MM.1S (cell line): ENCODE measurements at regions not wholly inside any gene's neighbourhood (a gene's known extent, or its start where the extent isn't known, plus 50 kb on each side); places are given as distances from the start of the nearest gene placed in this dataset.

Experiments
- DNase-seq: peaks from one replicate; pipeline ENCODE4 v3.0.0-alpha.2; 2015
- H2AFZ ChIP-seq: fragments of 300-600 bp; sonication (generic); 2 replicates; pipeline ENCODE4 v1.6.0; 2016; ENCODE audit warnings: antibody characterized with exemption, low read length
- H3F3A ChIP-seq: fragments of 300-600 bp; sonication (generic); 2 replicates; pipeline ENCODE4 v1.6.1; 2016; ENCODE audit warnings: mild to moderate bottlenecking, antibody characterized with exemption, low read length, moderate library complexity, mixed read lengths; ENCODE audit not compliant: insufficient read depth
- H3K27ac ChIP-seq: fragments of 300-600 bp; sonication (generic); 2 replicates; pipeline ENCODE4 v1.5.1; 2016; ENCODE audit warnings: mild to moderate bottlenecking, low read length
- H3K27me3 ChIP-seq: fragments of 300-600 bp; sonication (generic); replicated peaks from 2 replicates; pipeline ENCODE4 v1.6.0; 2016; ENCODE audit warnings: low read length; ENCODE audit not compliant: insufficient read depth
- H3K36me3 ChIP-seq: fragments of 300-600 bp; sonication (generic); replicated peaks from 2 replicates; pipeline ENCODE4 v1.6.1; 2016; ENCODE audit warnings: mild to moderate bottlenecking, low read length, mixed read lengths; ENCODE audit not compliant: insufficient read depth
- H3K4me1 ChIP-seq: fragments of 300-600 bp; sonication (generic); 2 replicates; pipeline ENCODE4 v1.6.1; 2016; ENCODE audit warnings: low read length, mixed read lengths
- H3K4me2 ChIP-seq: fragments of 300-600 bp; sonication (generic); 2 replicates; pipeline ENCODE4 v1.6.0; 2016; ENCODE audit warnings: low read depth, low read length
- H3K4me3 ChIP-seq: fragments of 300-600 bp; sonication (generic); 2 replicates; pipeline ENCODE4 v1.5.1; 2016; ENCODE audit warnings: low read length, mixed read lengths
- H3K79me2 ChIP-seq: fragments of 300-600 bp; sonication (generic); 2 replicates; pipeline ENCODE4 v1.6.1; 2016; ENCODE audit warnings: mixed run types, low read length, mixed read lengths
- H3K9ac ChIP-seq: fragments of 300-600 bp; sonication (generic); 2 replicates; pipeline ENCODE4 v1.6.1; 2016; ENCODE audit warnings: low read length, mixed read lengths
- H3K9me2 ChIP-seq: fragments of 300-600 bp; sonication (generic); replicated peaks from 2 replicates; pipeline ENCODE4 v1.6.1; 2016; ENCODE audit warnings: mild to moderate bottlenecking, low read length, mixed read lengths; ENCODE audit not compliant: insufficient read depth
- H3K9me3 ChIP-seq: fragments of 300-600 bp; sonication (generic); replicated peaks from 2 replicates; pipeline ENCODE4 v1.6.1; 2016; ENCODE audit warnings: mild to moderate bottlenecking, low read length, mixed read lengths; ENCODE audit not compliant: insufficient read depth
- H4K20me1 ChIP-seq: fragments of 300-600 bp; sonication (generic); 2 replicates; pipeline ENCODE4 v1.6.1; 2016; ENCODE audit warnings: mild to moderate bottlenecking, low read length, moderate library complexity, mixed read lengths; ENCODE audit not compliant: insufficient read depth
- EZH2 ChIP-seq: fragments of 300-600 bp; sonication (generic); optimal IDR thresholded peaks from 2 replicates; pipeline ENCODE3; 2017; ENCODE audit warnings: low read depth, mild to moderate bottlenecking, antibody characterized with exemption, low read length, mixed read lengths
- EZH2phosphoT487 ChIP-seq: fragments of 300-600 bp; sonication (generic); IDR thresholded peaks from 2 replicates; pipeline ENCODE4 v1.6.1; 2018; ENCODE audit warnings: antibody characterized with exemption, low read length
- TF ChIP-seq, protein P1 (sequence below): fragments of 300-600 bp; sonication (generic); IDR thresholded peaks from 2 replicates; pipeline ENCODE4 v1.5.1; 2016; ENCODE audit warnings: antibody characterized with exemption, low read length, mixed read lengths

DNA sequence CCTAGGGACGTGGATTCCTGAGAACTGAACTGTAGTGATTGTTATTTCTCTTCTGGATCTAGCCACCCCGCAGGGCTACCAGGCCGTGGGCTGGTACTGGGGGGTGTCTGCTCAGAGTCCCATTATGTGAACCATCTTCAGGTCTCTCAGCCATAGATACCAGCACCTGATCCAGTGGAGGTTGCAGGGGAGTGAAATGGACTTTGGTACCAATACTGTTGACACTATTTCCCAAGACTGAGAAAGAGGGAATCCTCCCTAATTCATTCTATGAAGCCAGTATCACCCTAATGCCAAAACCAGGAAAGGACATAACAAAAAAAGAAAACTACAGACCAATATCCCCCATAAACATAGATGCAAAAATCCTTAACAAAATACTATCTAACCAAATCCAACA, 237.0 kb upstream of the AGTR1 start:
- no peaks in the 10 kb centered on the region for H3K9me3 ChIP-seq
- TF ChIP-seq EZH2 (no peak), EZH2phosphoT487 (no peak)
- TF ChIP-seq, protein P1, sequence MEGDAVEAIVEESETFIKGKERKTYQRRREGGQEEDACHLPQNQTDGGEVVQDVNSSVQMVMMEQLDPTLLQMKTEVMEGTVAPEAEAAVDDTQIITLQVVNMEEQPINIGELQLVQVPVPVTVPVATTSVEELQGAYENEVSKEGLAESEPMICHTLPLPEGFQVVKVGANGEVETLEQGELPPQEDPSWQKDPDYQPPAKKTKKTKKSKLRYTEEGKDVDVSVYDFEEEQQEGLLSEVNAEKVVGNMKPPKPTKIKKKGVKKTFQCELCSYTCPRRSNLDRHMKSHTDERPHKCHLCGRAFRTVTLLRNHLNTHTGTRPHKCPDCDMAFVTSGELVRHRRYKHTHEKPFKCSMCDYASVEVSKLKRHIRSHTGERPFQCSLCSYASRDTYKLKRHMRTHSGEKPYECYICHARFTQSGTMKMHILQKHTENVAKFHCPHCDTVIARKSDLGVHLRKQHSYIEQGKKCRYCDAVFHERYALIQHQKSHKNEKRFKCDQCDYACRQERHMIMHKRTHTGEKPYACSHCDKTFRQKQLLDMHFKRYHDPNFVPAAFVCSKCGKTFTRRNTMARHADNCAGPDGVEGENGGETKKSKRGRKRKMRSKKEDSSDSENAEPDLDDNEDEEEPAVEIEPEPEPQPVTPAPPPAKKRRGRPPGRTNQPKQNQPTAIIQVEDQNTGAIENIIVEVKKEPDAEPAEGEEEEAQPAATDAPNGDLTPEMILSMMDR: no peak
- H4K20me1 ChIP-seq: no peaks in the 10 kb centered on the region
- no peaks in the 10 kb centered on the region for H3F3A ChIP-seq
- H2AFZ ChIP-seq: no peak overlapping the region
- H3K27ac ChIP-seq: no peak overlapping the region
- no peaks in the 10 kb centered on the region for H3K36me3 ChIP-seq
- H3K4me2 ChIP-seq: no peak overlapping the region
- H3K79me2 ChIP-seq: no peaks in the 10 kb centered on the region
- no peak for DNase-seq
- no peaks in the 10 kb centered on the region for H3K27me3 ChIP-seq
- no peak overlapping the region for H3K4me3 ChIP-seq
- no peaks in the 10 kb centered on the region for H3K4me1 ChIP-seq
- no peaks in the 10 kb centered on the region for H3K9me2 ChIP-seq
- H3K9ac ChIP-seq: no peak overlapping the region

DNA sequence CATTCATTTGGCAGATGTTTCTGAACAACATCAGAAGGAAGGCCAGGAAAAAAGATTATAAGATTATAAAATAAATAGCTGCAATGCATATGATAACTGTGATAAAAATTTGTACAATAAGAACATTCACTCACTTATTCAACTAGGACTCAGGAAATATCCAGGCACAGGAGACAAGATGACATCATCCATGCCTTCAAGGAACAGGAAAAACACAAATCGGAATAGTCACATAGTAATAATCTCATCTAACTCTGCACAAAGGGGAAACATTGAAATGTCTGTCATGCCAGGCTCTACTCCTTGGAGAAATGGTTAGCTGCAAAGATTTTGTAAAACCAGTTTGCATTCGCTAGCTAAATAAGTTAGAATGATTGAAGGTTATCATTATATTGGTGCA, 233.5 kb upstream of the AGTR1 start:
- Histone ChIP-seq H3K4me3 (no peak overlapping the region), H2AFZ (no peak overlapping the region), H3K9me2 (no peaks in the 10 kb centered on the region), H3K36me3 (no peaks in the 10 kb centered on the region), H3F3A (no peaks in the 10 kb centered on the region), H3K27ac (no peak overlapping the region), H3K79me2 (no peaks in the 10 kb centered on the region), H4K20me1 (no peaks in the 10 kb centered on the region), H3K4me1 (no peaks in the 10 kb centered on the region), H3K4me2 (no peak overlapping the region), H3K27me3 (no peaks in the 10 kb centered on the region), H3K9me3 (no peaks in the 10 kb centered on the region), H3K9ac (no peak overlapping the region)
- no peak for DNase-seq
- TF ChIP-seq EZH2 (no peak), EZH2phosphoT487 (no peak)
- TF ChIP-seq, protein P1: no peak

DNA sequence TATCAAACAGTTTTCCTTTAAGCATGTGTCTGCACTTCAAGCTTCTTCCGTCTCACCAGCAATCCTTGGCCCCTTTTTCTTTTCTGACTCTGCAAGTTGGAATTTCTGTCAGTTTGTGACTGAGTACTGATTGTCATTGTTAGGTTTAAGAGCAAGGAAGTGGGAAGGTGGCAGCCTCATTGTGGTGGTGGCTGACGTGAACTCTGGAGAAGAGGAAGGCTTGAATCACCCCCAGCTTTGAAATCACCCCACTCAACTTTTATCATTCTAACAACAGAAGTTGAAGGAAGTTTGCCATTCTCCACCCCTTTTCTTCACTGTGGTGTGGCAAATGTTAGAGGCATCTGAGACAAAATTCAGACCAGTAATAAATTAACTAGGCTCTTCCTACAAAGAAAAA, 231.6 kb upstream of the AGTR1 start:
- H2AFZ ChIP-seq: no peak overlapping the region
- H3K9me2 ChIP-seq: no peaks in the 10 kb centered on the region
- H3K9me3 ChIP-seq: no peaks in the 10 kb centered on the region

More for the DNA sequence above, 231.6 kb upstream of the AGTR1 start:
- H3K4me3 ChIP-seq: no peak overlapping the region
- no peak overlapping the region for H3K9ac ChIP-seq
- no peaks in the 10 kb centered on the region for H3F3A ChIP-seq
- no peaks in the 10 kb centered on the region for H3K4me1 ChIP-seq
- H3K79me2 ChIP-seq: no peaks in the 10 kb centered on the region
- no peaks in the 10 kb centered on the region for H4K20me1 ChIP-seq
- H3K27me3 ChIP-seq: no peaks in the 10 kb centered on the region
- no peak for TF ChIP-seq EZH2phosphoT487
- TF ChIP-seq, protein P1: no peak
- no peak for TF ChIP-seq EZH2
- DNase-seq: no peak
- no peak overlapping the region for H3K27ac ChIP-seq
- no peaks in the 10 kb centered on the region for H3K36me3 ChIP-seq
- no peak overlapping the region for H3K4me2 ChIP-seq
